NCI-H524 treated with DMSO at 0.1 percent for 48 hours (cell line): ENCODE measurements at regions not wholly inside any gene's neighbourhood (a gene's known extent, or its start where the extent isn't known, plus 50 kb on each side); places are given as distances from the start of the nearest gene placed in this dataset.
A peak's percentile ranks its signal among the peaks of the same experiment; 100 is the strongest.

ENCODE experiments used
- DNase-seq: peaks from one replicate; lab custom pipeline; 2025; lab: John Stamatoyannopoulos, UW

- no peak for DNase-seq
These were observed 107.1 kb upstream of the FAM20C start for GRCh38 chr7:85074-85882.

- DNase-seq = no peak
These were observed 106.4 kb upstream of the FAM20C start for GRCh38 chr7:85883-86515.

GRCh38 chr7:86629-87028, 105.7 kb upstream of the FAM20C start:
- DNase-seq = no peak

GRCh38 chr7:87047-87446, 105.3 kb upstream of the FAM20C start:
- peak; percentile 15 for DNase-seq

GRCh38 chr7:87671-88070, 104.7 kb upstream of the FAM20C start:
- no peak for DNase-seq

- no peak for DNase-seq
These were observed 104.1 kb upstream of the FAM20C start for GRCh38 chr7:88095-88926.

GRCh38 chr7:88927-89231, 103.5 kb upstream of the FAM20C start:
- DNase-seq = no peak

- DNase-seq = no peak
These were observed 102.9 kb upstream of the FAM20C start for GRCh38 chr7:89232-90019.

GRCh38 chr7:90111-91063, 102.0 kb upstream of the FAM20C start:
- no peak for DNase-seq

- DNase-seq = no peak
These were observed 100.8 kb upstream of the FAM20C start for GRCh38 chr7:91396-92175.

GRCh38 chr7:92231-92674, 100.1 kb upstream of the FAM20C start:
- peak; percentile 58 for DNase-seq

- no peak for DNase-seq
These were observed 99.3 kb upstream of the FAM20C start for GRCh38 chr7:92888-93672.

GRCh38 chr7:94251-94801, 98.0 kb upstream of the FAM20C start:
- DNase-seq = no peak

GRCh38 chr7:95180-95862, 97.0 kb upstream of the FAM20C start:
- DNase-seq = no peak

GRCh38 chr7:95863-96260, 96.5 kb upstream of the FAM20C start:
- DNase-seq = no peak

- no peak for DNase-seq
These were observed 95.5 kb upstream of the FAM20C start for GRCh38 chr7:96861-97260.

- DNase-seq = no peak
These were observed 95.0 kb upstream of the FAM20C start for GRCh38 chr7:97310-97841.
